ENCODE measurements at regions not wholly inside any gene's neighbourhood (a gene's known extent, or its start where the extent isn't known, plus 50 kb on each side); places are given as distances from the start of the nearest gene placed in this dataset.
A peak's percentile ranks its signal among the peaks of the same experiment; 100 is the strongest.

DNA sequence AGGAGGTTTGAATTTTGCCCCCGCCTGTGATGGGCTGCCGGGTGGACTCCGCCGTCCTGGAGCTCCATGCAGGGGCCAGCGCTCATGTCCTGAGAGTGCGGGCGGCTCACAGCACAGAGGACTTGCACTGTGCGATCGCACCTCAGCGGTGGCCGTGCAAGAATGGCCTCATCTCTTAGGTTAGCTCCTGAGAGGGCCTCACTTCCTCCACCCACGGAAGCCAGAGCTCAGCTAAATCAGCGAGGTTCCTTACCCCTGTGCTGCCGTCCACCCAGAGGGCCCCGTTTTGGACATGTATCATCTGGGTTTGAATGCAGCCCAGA, 72.0 kb upstream of the PCSK6 start:
- ATAC-seq = no peak
- no CpG with 5 or more reads among the region's 15 CpGs for WGBS (ENCODE audit: insufficient coverage, low coverage, low lambda C conversion rate, missing lambda C conversion rate)
- no peaks in the 10 kb centered on the region for H3K27me3 ChIP-seq
- no peak for DNase-seq
- H3K27ac ChIP-seq = no peak overlapping the region
- no peaks in the 10 kb centered on the region for H3K9me3 ChIP-seq
- TF ChIP-seq POLR2A (IDR thresholded peaks at IDR 0.05) = no peak
- TF ChIP-seq, protein P1, sequence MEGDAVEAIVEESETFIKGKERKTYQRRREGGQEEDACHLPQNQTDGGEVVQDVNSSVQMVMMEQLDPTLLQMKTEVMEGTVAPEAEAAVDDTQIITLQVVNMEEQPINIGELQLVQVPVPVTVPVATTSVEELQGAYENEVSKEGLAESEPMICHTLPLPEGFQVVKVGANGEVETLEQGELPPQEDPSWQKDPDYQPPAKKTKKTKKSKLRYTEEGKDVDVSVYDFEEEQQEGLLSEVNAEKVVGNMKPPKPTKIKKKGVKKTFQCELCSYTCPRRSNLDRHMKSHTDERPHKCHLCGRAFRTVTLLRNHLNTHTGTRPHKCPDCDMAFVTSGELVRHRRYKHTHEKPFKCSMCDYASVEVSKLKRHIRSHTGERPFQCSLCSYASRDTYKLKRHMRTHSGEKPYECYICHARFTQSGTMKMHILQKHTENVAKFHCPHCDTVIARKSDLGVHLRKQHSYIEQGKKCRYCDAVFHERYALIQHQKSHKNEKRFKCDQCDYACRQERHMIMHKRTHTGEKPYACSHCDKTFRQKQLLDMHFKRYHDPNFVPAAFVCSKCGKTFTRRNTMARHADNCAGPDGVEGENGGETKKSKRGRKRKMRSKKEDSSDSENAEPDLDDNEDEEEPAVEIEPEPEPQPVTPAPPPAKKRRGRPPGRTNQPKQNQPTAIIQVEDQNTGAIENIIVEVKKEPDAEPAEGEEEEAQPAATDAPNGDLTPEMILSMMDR (IDR thresholded peaks at IDR 0.05) = no peak
- peaks cover 0 to 6% (median 0%) of the 10 kb centered on the region in 4 donors for H3K4me1 ChIP-seq
- H3K4me3 ChIP-seq = no peak overlapping the region
- intact Hi-C loops (cut with DNase I) = loop anchor here in 1 of 2 donors (10.0 kb wide), 1 partner anchor 177 kb away; no protein-coding TSS in a partner anchor
- H3K36me3 ChIP-seq = no peaks in the 10 kb centered on the region

DNA sequence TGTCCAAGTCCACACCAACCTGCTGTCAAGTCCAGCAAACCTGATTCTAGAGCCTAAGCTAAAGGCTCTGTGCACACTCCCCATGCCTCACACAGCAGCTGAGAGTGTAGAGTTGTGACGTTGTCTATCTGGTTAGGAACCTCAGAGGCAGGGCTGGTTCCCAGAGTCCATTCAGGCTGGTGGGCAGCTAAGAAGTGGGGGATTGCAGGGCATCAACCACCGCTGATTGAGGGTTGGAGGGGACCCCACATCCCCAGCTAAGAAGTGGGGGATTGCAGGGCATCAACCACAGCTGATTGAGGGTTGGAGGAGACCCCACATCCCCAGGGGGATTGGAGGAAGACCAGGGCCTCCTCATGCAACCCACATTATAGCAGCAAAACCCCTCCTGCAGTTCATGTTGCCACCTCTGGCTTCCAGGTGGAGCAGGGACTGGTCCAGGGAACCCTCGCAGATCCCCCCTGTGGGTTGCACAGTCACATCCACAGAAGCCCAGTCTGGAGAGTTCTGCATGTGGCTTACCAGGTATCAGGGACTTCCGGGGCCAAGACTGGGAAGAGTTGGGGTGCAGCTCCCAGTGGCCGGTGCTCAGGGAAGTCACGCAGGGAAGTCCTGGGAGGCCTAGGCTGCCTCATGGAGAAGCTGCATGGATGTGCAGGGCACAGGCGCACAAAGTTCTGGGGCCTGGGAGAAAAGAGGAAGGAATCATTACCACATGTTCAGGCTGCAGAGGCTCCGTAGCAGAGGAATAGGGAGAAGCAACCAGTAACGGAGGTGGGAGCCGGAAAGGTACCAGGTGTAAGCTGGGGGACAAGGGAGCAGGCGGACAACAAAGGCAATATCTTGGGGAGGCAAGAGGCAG, 71.4 kb upstream of the PCSK6 start:
- ATAC-seq = no peak
- intact Hi-C loops (cut with DNase I) = loop anchor here in 1 of 2 donors (10.0 kb wide), 1 partner anchor 176 kb away; no protein-coding TSS in a partner anchor
- H3K4me3 ChIP-seq = no peak overlapping the region
- no peak overlapping the region for H3K27ac ChIP-seq
- TF ChIP-seq, protein P1 (IDR thresholded peaks at IDR 0.05) = no peak
- TF ChIP-seq POLR2A (IDR thresholded peaks at IDR 0.05) = no peak
- no peaks in the 10 kb centered on the region for H3K27me3 ChIP-seq
- 88% methylated on average over 4 of the region's 11 CpGs for WGBS (ENCODE audit: insufficient coverage, low coverage, low lambda C conversion rate, missing lambda C conversion rate)
- no peaks in the 10 kb centered on the region for H3K9me3 ChIP-seq
- no peak for DNase-seq
- H3K36me3 ChIP-seq = no peaks in the 10 kb centered on the region
- peaks cover 0 to 6% (median 0%) of the 10 kb centered on the region in 4 donors for H3K4me1 ChIP-seq

DNA sequence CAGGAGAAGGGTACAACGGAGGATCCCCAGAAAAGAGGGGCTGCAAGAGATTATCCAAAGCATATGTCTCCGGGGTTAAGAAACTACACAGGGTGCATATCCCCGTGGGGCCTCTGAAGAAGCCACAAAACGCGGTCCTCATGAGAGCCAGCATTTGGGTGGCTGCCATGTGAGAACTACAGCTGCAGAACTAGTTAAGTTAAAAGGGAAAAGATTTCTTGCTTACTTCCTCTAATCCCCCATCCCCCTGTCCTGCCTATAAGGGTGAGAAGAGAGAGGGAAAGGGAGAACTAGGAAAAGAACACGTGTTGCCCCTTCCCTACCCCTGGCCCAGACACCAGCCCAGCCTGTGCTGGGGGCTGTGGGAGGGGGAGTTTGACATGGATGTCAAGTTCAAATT, 70.4 kb upstream of the PCSK6 start:
- ATAC-seq (no peak), DNase-seq (no peak)
- H3K27me3 ChIP-seq = no peaks in the 10 kb centered on the region
- intact Hi-C loops (cut with DNase I) = loop anchor here in 1 of 2 donors (10.0 kb wide), 1 partner anchor 175 kb away; no protein-coding TSS in a partner anchor
- WGBS (ENCODE audit: insufficient coverage, low coverage, low lambda C conversion rate, missing lambda C conversion rate) = 32% methylated on average over 5 of the region's 6 CpGs
- TF ChIP-seq, protein P1 (IDR thresholded peaks at IDR 0.05) = no peak
- TF ChIP-seq POLR2A (IDR thresholded peaks at IDR 0.05) = no peak
- H3K4me1 ChIP-seq = peaks cover 0 to 6% (median 0%) of the 10 kb centered on the region in 4 donors
- H3K9me3 ChIP-seq = no peaks in the 10 kb centered on the region
- H3K36me3 ChIP-seq = no peaks in the 10 kb centered on the region
- no peak overlapping the region for H3K4me3 ChIP-seq
- H3K27ac ChIP-seq = no peak overlapping the region

DNA sequence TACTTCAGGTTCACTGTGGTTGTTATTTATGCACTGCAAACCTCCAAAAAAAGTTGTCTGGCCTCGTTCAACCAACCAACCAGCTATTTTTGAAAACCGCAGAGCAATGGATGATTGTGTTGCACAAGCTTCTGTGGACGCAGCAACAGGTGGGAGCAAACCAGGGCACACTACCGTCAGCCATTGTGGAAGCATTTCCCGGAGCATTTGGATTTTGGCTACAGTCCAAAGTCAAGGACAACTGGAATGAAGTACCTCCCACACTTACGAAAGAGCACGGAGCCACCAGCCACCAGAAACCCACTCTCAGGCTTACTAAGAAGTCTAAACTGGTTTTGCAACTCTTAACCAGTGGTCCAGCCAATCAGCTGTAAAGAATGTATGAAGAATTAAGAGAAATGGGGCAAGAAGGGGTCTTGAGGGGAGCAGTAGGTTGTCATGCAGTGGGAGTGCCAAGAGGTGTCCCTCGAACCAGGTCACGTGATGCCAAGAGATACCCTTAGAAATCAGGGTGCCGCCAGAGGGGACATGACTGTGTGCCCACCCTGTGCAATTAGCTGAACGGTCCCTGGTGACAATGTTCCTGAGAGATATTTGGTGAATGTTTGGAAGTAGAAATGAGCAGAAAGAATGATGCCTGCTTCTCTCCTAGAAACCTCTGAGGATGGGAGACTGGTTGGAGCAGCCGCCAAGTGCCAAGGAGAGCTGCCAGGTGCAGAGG, 68.9 kb upstream of the PCSK6 start:
- no peaks in the 10 kb centered on the region for H3K36me3 ChIP-seq
- ATAC-seq (peak; percentile 67 to 86 (median 78)), DNase-seq (no peak)
- no peak overlapping the region for H3K27ac ChIP-seq
- H3K4me1 ChIP-seq = peaks cover 0 to 6% (median 0%) of the 10 kb centered on the region in 4 donors
- WGBS (ENCODE audit: insufficient coverage, low coverage, low lambda C conversion rate, missing lambda C conversion rate) = 48% methylated on average over 9 of the region's 12 CpGs
- no peaks in the 10 kb centered on the region for H3K27me3 ChIP-seq
- TF ChIP-seq POLR2A (IDR thresholded peaks at IDR 0.05) = no peak
- no peaks in the 10 kb centered on the region for H3K9me3 ChIP-seq
- intact Hi-C loops (cut with DNase I) = no loop called here
- no peak overlapping the region for H3K4me3 ChIP-seq

DNA sequence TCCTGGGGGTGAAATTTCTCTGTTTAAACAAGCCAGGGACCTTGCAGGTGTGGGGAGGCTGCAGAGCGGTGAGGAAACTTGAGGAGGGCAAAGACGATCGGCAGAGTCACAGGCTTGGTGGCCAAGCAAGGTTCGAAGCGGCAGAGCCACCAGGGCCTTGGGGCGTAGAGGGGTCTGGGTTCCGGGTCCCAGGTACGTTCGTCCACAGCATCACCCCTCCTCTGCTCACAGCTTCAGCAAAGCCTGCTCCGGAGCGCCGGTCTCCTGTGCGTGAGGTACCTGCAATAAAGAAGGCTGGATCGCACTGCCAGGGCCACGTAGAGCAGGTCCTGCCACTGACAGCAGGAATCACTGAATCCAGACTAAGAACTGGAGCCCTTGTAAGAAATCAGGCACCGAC, 66.8 kb upstream of the PCSK6 start:
- peaks cover 0 to 6% (median 0%) of the 10 kb centered on the region in 4 donors for H3K4me1 ChIP-seq
- no peaks in the 10 kb centered on the region for H3K36me3 ChIP-seq
- DNase-seq = no peak
- TF ChIP-seq POLR2A (IDR thresholded peaks at IDR 0.05) = no peak
- TF ChIP-seq, protein P1 (IDR thresholded peaks at IDR 0.05) = no peak
- ATAC-seq = no peak
- intact Hi-C loops (cut with DNase I) = no loop called here
- no peak overlapping the region for H3K4me3 ChIP-seq
- no peaks in the 10 kb centered on the region for H3K9me3 ChIP-seq
- 100% methylated on average over 2 of the region's 16 CpGs for WGBS (ENCODE audit: insufficient coverage, low coverage, low lambda C conversion rate, missing lambda C conversion rate)
- H3K27ac ChIP-seq = no peak overlapping the region
- H3K27me3 ChIP-seq = no peaks in the 10 kb centered on the region

Measured in right lobe of liver (tissue), 6 donors.